Peyer's patch (tissue), 4 donors: ENCODE measurements at regions not wholly inside any gene's neighbourhood (a gene's known extent, or its start where the extent isn't known, plus 50 kb on each side); places are given as distances from the start of the nearest gene placed in this dataset.

Experiments
- DNase-seq, 3 donors: peaks; one replicate each; pipeline ENCODE4 v3.0.0-alpha.2; 2017 to 2019
- H3K27ac ChIP-seq, 4 donors: fragments of 200-600 bp; sonication (generic); one replicate each; pipeline ENCODE4 v1.5.1; 2016 to 2019
- H3K27me3 ChIP-seq, 2 donors: fragments of 200-600 bp; sonication (generic); one replicate each; pipeline ENCODE4 v1.5.1; 2019
- H3K36me3 ChIP-seq, 3 donors: fragments of 200-600 bp; sonication (generic); one replicate each; pipeline ENCODE4 v1.5.1; 2016 to 2019
- H3K4me1 ChIP-seq, 4 donors: fragments of 200-600 bp; sonication (generic); one replicate each; pipeline ENCODE4 v1.5.1; 2016 to 2019
- H3K4me3 ChIP-seq, 4 donors: fragments of 200-600 bp; sonication (generic); 1 replicate in 3 of 4; 2 replicates in 1 of 4; pipeline ENCODE4 v1.5.1; 2016 to 2019; ENCODE audit warnings: mild to moderate bottlenecking in 1 of 4
- H3K9me3 ChIP-seq, 4 donors: fragments of 200-600 bp; sonication (generic); one replicate each; pipeline ENCODE4 v1.5.1; 2016 to 2019; ENCODE audit warnings: mild to moderate bottlenecking in 1 of 4
- CTCF ChIP-seq, 6 experiments: fragments of 450-650 bp in 4 of 6; fragments of 200-600 bp in 2 of 6; sonication (generic) in 1 of 6; IDR thresholded peaks; one replicate each; pipeline ENCODE4 v1.5.1; 2017 to 2019; ENCODE audit warnings: antibody characterized with exemption in 6 of 6, mild to moderate bottlenecking in 3 of 6, moderate library complexity in 1 of 6
- POLR2A ChIP-seq, 2 donors: fragments of 450-650 bp; IDR thresholded peaks; one replicate each; pipeline ENCODE4 v1.5.1; 2017; ENCODE audit warnings: antibody characterized with exemption in 2 of 2, mild to moderate bottlenecking in 2 of 2, moderate library complexity in 2 of 2

GRCh38 chr4:32161392-32161791 lies 1441.2 kb downstream of the PCDH7 start:
- DNase-seq: no peak

DNA sequence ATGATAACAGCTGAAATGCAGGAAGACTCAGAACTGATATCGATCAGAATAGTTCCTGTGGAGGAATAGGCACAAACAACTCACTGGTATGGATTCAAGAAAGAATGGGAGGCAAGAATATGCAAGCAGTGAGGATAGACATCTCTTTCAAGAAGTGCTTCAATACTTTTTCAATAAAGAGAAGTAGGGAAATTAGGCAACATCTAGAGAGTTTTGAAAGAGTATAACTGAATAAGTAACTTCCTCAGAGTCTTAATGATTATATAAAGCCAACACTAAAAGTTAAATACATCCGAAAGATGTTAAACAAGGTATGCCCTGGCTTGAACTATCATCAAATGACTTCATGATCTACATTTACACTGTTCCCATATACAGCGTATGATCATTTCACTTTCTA lies 1443.0 kb downstream of the PCDH7 start:
- DNase-seq: no peak
- TF ChIP-seq POLR2A (IDR thresholded peaks at IDR 0.05): no peak
- no peak for TF ChIP-seq CTCF (IDR thresholded peaks at IDR 0.05)
- no peak overlapping the region for H3K27ac ChIP-seq
- no peaks in the 10 kb centered on the region for H3K4me1 ChIP-seq
- no peaks in the 10 kb centered on the region for H3K9me3 ChIP-seq
- H3K27me3 ChIP-seq: no peaks in the 10 kb centered on the region
- H3K36me3 ChIP-seq: no peaks in the 10 kb centered on the region
- no peak overlapping the region for H3K4me3 ChIP-seq

More at GRCh38 chr4:32161392-32161791, 1441.2 kb downstream of the PCDH7 start:
- TF ChIP-seq POLR2A (IDR thresholded peaks at IDR 0.05): no peak
- no peak for TF ChIP-seq CTCF (IDR thresholded peaks at IDR 0.05)
- H3K36me3 ChIP-seq: no peaks in the 10 kb centered on the region
- no peaks in the 10 kb centered on the region for H3K27me3 ChIP-seq
- H3K4me3 ChIP-seq: no peak overlapping the region
- H3K9me3 ChIP-seq: no peaks in the 10 kb centered on the region
- H3K4me1 ChIP-seq: no peaks in the 10 kb centered on the region
- H3K27ac ChIP-seq: no peak overlapping the region

DNA sequence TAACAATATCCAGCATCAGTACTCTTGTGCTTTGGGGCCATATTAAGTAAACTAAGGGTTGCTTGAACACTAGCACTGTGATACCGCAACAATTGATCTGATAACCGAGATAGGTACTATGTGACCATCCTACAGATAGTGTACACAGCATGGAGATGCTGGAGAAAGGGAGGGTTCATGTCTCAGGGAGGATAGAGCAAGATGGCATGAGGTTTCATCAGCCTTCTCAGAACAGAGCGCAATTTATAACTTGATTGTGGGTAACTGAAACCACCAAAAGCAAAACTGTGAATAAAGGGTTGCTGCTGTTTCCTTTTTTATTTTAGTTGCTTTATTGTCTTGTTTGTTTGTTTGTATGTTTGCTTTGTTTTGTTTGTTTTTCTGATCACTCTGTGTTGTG lies 1449.7 kb downstream of the PCDH7 start:
- Histone ChIP-seq H3K4me3 (no peak overlapping the region), H3K4me1 (no peaks in the 10 kb centered on the region), H3K27me3 (no peaks in the 10 kb centered on the region), H3K27ac (no peak overlapping the region), H3K36me3 (no peaks in the 10 kb centered on the region), H3K9me3 (no peaks in the 10 kb centered on the region)
- no peak for DNase-seq
- no peak for TF ChIP-seq POLR2A (IDR thresholded peaks at IDR 0.05)
- TF ChIP-seq CTCF (IDR thresholded peaks at IDR 0.05): no peak

DNA sequence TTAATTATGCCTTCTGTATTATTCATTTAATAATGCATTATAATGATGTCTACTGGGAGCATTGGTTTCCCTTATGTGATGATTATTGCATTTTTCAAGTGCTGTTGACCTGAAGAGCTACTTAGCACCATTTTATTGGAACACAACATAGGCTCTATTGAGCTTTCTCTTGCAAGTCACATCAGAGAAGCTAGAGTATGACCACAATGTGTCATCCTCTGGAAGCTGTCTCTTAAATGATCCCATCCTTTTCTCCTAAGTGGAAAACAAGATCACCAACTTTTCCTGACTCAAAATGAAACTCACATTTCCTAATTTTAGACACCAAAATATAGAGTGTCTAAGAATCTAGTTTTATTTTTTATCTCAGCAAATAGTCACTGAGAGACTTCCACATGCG lies 1451.9 kb downstream of the PCDH7 start:
- DNase-seq: no peak
- H3K9me3 ChIP-seq: no peaks in the 10 kb centered on the region
- no peak overlapping the region for H3K4me3 ChIP-seq
- H3K27me3 ChIP-seq: no peaks in the 10 kb centered on the region
- no peaks in the 10 kb centered on the region for H3K4me1 ChIP-seq
- no peak overlapping the region for H3K27ac ChIP-seq
- TF ChIP-seq CTCF (IDR thresholded peaks at IDR 0.05) (no peak), POLR2A (IDR thresholded peaks at IDR 0.05) (no peak)
- no peaks in the 10 kb centered on the region for H3K36me3 ChIP-seq

- Histone ChIP-seq H3K4me1 (no peaks in the 10 kb centered on the region), H3K27me3 (no peaks in the 10 kb centered on the region), H3K36me3 (no peaks in the 10 kb centered on the region), H3K27ac (no peak overlapping the region), H3K4me3 (no peak overlapping the region), H3K9me3 (no peaks in the 10 kb centered on the region)
- no peak for DNase-seq
- TF ChIP-seq POLR2A (IDR thresholded peaks at IDR 0.05) (no peak), CTCF (IDR thresholded peaks at IDR 0.05) (no peak)
Measured at GRCh38 chr4:32172761-32173160, 1452.6 kb downstream of the PCDH7 start.

DNA sequence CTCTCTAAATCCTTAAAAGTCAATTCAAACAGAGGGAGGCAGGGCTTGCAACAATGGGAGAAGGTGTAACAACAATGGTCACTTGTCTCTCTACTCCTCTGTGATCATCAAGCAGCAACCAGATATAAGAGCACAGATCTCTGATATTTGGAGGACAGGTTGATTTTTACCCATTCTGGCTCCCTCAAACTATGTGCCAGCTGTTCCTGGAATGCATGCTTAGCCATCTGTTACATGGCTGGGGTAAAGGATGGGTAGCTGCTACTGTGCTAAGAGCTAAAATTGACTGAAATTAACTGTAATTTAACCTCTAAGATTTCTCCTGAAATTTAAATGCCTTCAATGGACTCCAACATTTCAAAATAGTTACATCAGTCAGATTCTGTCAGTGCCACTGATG lies 1459.9 kb downstream of the PCDH7 start:
- no peak for DNase-seq
- H3K4me3 ChIP-seq: no peak overlapping the region

More for the DNA sequence above, 1459.9 kb downstream of the PCDH7 start:
- Histone ChIP-seq H3K27me3 (no peaks in the 10 kb centered on the region), H3K9me3 (no peaks in the 10 kb centered on the region), H3K27ac (no peak overlapping the region), H3K4me1 (no peaks in the 10 kb centered on the region), H3K36me3 (no peaks in the 10 kb centered on the region)
- TF ChIP-seq POLR2A (IDR thresholded peaks at IDR 0.05) (no peak), CTCF (IDR thresholded peaks at IDR 0.05) (no peak)
